ENCODE measurements at regions not wholly inside any gene's neighbourhood (a gene's known extent, or its start where the extent isn't known, plus 50 kb on each side); places are given as distances from the start of the nearest gene placed in this dataset.
"Not testable (repeated sequence)": the region's sequence is repeated elsewhere in the genome, so short reads cannot be mapped to it uniquely, and the experiment has no call there.

DNA sequence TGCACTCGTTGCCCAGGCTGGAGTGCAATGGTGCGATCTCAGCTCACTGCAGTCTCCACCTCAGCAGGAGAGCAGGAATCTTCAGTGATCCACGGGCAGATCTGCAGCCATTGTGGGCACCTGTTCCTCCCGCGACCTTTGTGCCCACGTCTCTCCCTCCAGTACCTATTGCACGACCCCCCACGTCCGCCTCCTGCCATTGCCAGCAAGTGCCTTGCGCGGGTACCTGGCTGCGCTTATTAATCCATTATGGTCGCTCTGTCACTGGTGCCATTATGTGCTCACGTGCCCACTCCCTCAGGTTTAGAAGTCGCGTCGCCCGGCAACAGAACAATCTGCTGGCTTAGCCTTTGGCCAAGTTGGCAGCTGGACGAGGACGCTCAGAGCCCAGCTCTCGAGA, 146.2 kb upstream of the C1QTNF3 start:
- DNase-seq (ENCODE audit: low spot score): not testable (repeated sequence)

DNA sequence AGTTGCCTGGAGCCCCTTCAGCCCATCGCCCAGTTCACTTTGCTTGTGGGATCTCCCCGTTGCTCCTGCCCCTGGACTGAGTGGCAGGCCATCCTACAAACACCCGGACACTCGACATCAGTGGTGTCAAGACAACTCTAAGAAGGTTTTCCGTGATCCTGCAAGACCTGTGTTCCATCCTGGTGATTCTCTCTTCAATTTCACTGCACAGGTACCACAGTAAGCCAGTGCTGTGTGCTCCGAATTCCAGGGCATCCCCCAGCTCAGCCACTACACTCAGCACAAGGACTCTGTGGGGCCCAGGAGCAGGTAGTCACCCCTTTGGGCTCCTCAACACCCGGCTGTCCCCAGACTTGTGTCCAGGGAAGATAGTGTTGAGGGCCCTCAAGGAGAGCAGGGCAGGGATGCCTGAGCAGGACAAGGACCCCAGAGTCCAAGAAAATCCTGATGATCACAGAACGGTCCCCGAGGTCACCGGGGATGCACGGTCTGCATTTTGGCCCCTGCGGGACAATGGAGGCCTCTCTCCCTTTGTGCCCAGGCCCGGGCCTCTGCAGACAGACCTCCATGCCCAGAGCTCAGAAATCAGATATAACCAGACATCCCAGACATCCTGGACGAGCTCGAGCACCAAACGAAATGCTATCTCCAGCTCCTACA, 146.9 kb upstream of the C1QTNF3 start:
- DNase-seq (ENCODE audit: low spot score): peak; percentile 4

- DNase-seq (ENCODE audit: low spot score): not testable (repeated sequence)
These were observed 147.5 kb upstream of the C1QTNF3 start for GRCh38 chr5:34190466-34190865.

DNA sequence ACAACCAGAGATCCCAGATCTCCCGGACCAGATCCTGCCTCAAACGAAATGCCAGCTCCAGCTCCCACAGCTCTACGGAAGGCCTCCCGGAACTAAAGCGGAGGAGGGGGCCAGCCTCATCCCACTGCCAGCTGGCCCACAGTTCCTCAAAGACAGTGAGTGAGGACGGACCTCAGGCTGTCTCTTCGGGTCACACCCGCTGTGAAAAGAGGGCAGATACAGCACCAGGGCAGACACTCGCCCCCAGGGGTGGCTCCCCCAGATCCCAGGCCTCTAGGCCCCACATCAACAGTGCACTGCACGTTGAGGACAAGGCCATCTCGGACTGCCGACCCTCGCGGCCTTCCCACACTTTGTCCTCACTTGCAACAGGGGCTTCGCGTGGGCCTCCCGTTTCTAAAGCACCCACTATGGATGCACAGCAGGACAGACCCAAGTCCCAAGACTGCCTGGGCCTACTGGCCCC, 148.3 kb upstream of the C1QTNF3 start:
- peak; percentile 3 for DNase-seq (ENCODE audit: low spot score)

DNA sequence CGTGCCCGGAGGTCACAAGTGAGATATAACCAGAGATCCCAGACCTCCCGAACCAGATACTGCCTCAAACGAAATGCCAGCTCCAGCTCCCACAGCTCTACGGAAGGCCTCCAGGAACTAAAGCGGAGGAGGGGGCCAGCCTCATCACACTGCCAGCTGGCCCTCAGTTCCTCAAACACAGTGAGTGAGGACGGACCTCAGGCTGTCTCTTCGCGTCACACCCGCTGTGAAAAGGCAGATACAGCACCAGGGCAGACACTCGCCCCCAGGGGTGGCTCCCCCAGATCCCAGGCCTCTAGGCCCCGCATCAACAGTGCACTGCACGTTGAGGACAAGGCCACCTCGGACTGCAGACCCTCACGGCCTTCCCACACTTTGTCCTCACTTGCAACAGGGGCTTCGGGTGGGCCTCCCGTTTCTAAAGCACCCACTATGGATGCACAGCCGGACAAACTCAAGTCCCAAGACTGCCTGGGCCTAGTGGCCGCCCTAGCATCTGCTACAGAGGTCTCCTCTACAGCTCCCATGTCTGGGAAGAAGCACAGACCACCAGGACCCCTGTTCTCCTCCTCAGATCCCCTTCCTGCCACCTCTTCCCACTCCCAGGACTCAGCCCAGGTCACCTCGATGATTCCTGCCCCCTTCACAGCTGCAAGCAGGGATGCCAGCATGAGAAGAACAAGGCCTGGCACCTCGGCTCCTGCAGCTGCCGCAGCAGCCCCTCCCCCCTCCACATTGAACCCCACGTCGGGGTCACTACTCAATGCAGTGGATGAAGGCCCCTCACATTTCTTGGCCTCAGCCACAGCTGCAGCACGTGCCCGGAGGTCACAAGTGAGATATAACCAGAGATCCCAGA, 149.3 kb upstream of the C1QTNF3 start:
- peak; percentile 2 for DNase-seq (ENCODE audit: low spot score)

DNA sequence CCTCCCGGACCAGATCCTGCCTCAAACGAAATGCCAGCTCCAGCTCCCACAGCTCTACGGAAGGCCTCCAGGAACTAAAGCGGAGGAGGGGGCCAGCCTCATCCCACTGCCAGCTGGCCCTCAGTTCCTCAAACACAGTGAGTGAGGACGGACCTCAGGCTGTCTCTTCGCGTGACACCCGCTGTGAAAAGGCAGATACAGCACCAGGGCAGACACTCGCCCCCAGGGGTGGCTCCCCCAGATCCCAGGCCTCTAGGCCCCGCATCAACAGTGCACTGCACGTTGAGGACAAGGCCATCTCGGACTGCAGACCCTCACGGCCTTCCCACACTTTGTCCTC, 149.9 kb upstream of the C1QTNF3 start:
- not testable (repeated sequence) for DNase-seq (ENCODE audit: low spot score)

- DNase-seq (ENCODE audit: low spot score): not testable (repeated sequence)
These were observed 150.3 kb upstream of the C1QTNF3 start for GRCh38 chr5:34193297-34193696.

DNA sequence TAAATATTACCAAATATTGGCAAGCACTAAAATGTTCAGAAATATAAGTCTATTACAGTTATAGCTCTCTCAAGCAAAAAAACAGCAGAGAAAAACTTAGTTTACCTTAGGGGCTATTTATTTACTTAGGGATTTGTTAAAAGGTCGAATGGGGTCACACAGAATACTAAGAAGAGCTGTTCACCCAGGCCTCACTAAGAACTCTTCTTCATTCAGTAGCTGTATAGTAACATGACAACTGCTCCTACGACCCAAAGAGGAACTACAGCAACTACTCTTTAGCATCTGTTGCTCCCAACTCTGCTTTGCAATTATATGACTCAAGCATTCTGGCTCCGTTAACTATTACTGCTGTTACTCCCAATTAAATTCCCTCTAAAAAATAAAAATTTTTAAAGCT, 150.8 kb upstream of the C1QTNF3 start:
- peak; percentile 4 for DNase-seq (ENCODE audit: low spot score)

DNA sequence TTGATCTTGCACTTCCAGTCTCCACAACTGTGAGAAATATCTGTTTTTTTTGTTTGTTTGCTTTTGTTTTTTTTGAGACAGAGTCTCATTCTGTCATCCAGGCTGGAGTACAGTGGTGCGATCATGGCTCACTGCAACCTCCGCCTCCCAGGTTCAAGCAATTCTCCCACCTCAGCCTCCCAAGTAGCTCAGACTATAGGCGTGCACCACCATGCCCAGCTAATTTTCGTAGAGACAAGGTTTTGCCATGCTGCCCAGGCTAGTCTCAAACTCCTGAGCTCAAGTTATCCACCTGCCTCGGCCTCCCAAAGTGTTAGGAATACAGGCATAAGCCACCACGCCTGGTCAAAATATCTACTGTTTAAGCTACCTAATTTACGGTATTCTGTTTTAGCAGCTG, 153.1 kb upstream of the C1QTNF3 start:
- not testable (repeated sequence) for DNase-seq (ENCODE audit: low spot score)

DNA sequence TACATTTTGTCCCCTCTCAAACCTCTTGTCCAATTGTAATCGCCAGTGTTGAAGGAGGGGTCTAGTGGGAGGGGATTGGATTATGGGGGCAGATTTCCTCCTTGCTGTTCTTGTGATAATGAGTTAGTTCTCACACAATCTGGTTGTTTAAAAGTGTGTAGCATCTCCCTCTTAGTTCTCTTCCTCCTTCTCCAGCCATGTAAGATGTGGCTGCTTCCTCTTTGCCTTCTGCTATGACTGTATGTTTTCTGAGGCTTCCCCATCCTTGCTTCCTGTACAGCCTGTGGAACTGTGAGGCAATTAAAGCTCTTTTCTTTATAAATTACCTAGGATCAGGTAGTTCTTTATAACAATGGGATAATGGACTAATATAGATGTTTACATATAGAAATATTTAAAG, 162.3 kb upstream of the C1QTNF3 start:
- not testable (repeated sequence) for DNase-seq (ENCODE audit: low spot score)

- DNase-seq (ENCODE audit: low spot score): not testable (repeated sequence)
These were observed 174.4 kb upstream of the C1QTNF3 start for GRCh38 chr5:34217386-34217785.

DNA sequence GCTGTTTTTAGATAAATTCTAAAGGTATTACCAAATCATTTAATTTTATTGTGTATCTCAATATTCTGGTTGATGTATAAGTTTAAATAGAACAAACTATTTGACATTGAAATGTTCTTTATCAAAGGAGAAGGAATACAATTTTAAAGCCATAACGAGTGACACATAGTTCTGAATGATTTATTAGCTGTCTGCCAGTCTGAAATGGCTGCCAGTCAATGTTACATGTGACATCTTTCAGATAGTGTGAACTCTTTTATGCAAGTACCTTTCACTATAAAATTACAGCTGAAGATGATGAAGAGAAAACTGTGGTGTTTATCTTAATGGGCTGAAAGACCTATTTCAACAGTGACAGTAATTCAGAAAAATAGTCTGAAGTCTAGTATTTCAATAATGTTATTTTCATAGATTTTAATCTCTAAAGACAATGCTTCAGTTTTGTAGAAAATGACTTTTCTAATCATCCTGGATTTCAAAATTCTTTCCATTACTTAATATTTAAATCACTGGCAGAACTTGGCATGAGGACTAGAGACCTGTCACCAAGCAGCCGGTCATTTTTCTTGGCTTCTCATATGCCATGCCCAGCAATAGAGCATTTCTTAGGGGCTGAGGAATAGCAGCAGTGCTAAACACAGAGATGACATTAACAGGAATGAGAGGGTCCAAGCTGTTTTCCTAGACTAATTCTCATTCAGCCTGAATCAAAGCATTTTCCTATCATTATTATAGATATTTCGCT, 178.5 kb upstream of the C1QTNF3 start:
- not testable (repeated sequence) for DNase-seq (ENCODE audit: low spot score)

- DNase-seq (ENCODE audit: low spot score): not testable (repeated sequence)
These were observed 180.1 kb upstream of the C1QTNF3 start for GRCh38 chr5:34223158-34223557.

DNA sequence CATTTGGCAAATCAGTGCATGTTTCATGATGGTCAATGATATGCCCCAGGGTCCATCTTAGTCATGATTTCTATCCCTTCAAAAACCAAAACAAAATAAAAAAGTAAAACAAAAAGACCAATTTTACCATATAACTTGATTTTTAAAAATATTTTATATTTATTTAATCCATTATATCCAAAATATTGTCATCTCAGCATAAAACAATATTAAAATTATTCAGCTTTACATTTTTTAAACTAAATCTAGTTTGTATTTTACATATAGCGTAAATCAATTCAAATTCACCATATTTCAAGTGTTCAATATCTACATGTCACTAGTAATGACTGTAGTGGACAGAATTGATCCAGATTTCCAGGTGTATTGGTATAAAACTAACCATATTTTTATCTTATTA, 187.4 kb upstream of the C1QTNF3 start:
- not testable (repeated sequence) for DNase-seq (ENCODE audit: low spot score)

DNA sequence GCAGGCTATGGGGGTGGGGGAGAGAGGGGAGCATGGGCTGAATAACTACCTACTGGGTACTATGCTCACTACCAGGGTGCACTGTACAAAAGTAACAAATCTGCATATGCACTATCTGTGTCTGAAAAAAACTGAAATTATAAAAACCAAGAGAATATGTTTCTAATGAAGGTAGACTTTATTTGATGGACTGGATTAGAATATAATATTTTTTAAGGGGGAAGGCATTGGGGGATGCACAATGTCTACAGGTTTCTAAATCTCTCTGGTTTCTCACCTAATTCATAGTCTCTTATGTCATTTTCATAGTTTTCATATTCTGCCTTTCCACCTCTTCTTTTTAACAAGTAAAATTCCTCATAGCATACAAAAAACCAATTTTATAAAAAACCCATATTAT, 200.8 kb upstream of the C1QTNF3 start:
- not testable (repeated sequence) for DNase-seq (ENCODE audit: low spot score)

- DNase-seq (ENCODE audit: low spot score): peak; percentile 11
These were observed 201.4 kb upstream of the C1QTNF3 start for GRCh38 chr5:34244281-34245031.

DNA sequence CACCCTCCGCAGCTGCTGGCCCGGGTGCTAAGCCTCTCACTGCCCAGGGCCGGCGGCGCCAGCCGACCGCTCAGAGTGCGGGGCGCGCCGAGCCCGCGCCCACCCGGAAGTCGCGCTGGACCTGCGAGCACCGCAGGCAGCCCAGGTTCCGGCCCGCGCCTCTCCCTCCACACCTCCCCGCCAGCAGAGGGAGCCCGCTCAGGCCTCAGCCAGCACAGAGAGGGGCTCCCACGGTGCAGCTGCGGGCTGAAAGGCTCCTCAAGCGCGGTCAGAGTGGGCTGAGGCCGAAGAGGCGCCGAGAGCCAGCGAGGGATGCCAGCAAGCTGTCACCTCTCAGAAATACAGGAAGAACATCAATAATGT, 202.0 kb upstream of the C1QTNF3 start:
- DNase-seq (ENCODE audit: low spot score): not testable (repeated sequence)

- not testable (repeated sequence) for DNase-seq (ENCODE audit: low spot score)
These were observed 202.8 kb upstream of the C1QTNF3 start for GRCh38 chr5:34245813-34246212.

GRCh38 chr5:34258598-34258997, 215.6 kb upstream of the C1QTNF3 start:
- DNase-seq (ENCODE audit: low spot score): not testable (repeated sequence)

- DNase-seq (ENCODE audit: low spot score): not testable (repeated sequence)
These were observed 218.0 kb upstream of the C1QTNF3 start for GRCh38 chr5:34261020-34261419.

- DNase-seq (ENCODE audit: low spot score): not testable (repeated sequence)
These were observed 223.1 kb upstream of the C1QTNF3 start for GRCh38 chr5:34266151-34266550.

DNA sequence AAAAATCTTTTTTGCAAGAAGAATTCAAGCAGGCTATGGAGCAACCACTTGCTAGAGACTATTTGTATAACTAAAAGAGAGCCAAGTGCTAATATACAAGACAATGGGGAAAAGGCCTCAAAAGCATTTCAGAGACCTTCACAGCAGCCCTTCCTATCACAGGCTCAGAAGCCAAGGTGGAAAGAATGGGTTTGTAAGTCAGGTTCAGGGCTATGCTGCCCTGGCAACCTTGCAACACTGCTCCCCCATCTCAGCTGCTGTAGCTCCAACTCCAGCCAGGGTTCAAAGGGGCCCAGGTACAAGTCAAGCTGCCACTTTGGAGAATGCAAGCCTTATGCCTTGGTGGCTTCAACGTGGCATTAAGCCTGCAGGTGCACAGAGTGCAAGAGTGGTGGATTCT, 253.7 kb upstream of the C1QTNF3 start:
- not testable (repeated sequence) for DNase-seq (ENCODE audit: low spot score)
